Lower leg skin (tissue), 4 donors: ENCODE measurements at regions not wholly inside any gene's neighbourhood (a gene's known extent, or its start where the extent isn't known, plus 50 kb on each side); places are given as distances from the start of the nearest gene placed in this dataset.

Source experiments
- DNase-seq, 2 donors: peaks; one replicate each; pipeline ENCODE4 v3.0.0-alpha.2; 2019; ENCODE audit warnings: low spot score in 2 of 2
- H3K4me3 ChIP-seq: fragments of 200-600 bp; sonication (generic); 2 replicates; pipeline ENCODE4 v1.5.1; 2017; ENCODE audit warnings: mild to moderate bottlenecking, low read depth; ENCODE audit not compliant: poor library complexity, severe bottlenecking
- POLR2A ChIP-seq, 2 donors: fragments of 450-650 bp; IDR thresholded peaks; one replicate each; pipeline ENCODE4 v1.6.1; 2016 to 2017; ENCODE audit warnings: antibody characterized with exemption in 2 of 2, mild to moderate bottlenecking in 1 of 2, moderate library complexity in 1 of 2
- WGBS, 2 donors: methylation state at CpG; one replicate each; pipeline ENCODE4 v1.1.5; 2018; 5-methylcytosine and 5-hydroxymethylcytosine counted together
- intact Hi-C: fragments of 100-400 bp; cut with DNase I; formaldehyde crosslinking; loops from one replicate; pipeline ENCODE4 v1.15.0; 2023; ENCODE audit warnings: low total_unique reads
- TF ChIP-seq, protein P1 (sequence below), 3 donors: fragments of 450-650 bp; IDR thresholded peaks; one replicate each; pipeline ENCODE4 v1.5.1; 2016; ENCODE audit warnings: antibody characterized with exemption in 3 of 3, mild to moderate bottlenecking in 3 of 3, moderate library complexity in 2 of 3

DNA sequence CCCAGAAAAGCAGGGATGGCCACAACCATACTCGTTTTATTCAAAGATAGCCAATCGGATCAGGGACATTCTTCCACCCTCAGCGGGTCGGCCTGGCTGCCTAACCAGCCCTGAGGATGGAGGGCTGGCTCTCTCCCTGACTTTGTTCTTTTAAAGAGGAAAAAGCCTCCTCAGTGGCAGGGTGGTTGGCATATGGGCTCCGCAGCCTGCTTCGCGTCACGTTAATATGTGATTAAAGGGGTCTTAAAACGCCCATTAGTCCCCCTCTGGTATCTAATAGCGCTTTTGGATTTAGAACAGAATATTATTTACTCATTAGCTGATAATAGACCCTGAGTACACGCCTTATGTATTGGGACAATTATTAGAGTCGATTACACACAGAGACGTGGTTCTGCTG lies 199.4 kb downstream of the PHETA1 start:
- H3K4me3 ChIP-seq, result no peak overlapping the region
- 73 to 78% methylated on average over 13 of the region's 13 CpGs for WGBS, 2 donors
- TF ChIP-seq POLR2A (IDR thresholded peaks at IDR 0.05), result no peak
- TF ChIP-seq, protein P1, sequence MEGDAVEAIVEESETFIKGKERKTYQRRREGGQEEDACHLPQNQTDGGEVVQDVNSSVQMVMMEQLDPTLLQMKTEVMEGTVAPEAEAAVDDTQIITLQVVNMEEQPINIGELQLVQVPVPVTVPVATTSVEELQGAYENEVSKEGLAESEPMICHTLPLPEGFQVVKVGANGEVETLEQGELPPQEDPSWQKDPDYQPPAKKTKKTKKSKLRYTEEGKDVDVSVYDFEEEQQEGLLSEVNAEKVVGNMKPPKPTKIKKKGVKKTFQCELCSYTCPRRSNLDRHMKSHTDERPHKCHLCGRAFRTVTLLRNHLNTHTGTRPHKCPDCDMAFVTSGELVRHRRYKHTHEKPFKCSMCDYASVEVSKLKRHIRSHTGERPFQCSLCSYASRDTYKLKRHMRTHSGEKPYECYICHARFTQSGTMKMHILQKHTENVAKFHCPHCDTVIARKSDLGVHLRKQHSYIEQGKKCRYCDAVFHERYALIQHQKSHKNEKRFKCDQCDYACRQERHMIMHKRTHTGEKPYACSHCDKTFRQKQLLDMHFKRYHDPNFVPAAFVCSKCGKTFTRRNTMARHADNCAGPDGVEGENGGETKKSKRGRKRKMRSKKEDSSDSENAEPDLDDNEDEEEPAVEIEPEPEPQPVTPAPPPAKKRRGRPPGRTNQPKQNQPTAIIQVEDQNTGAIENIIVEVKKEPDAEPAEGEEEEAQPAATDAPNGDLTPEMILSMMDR (IDR thresholded peaks at IDR 0.05), result no peak
- DNase-seq, result no peak
- intact Hi-C loops, result no loop called here

DNA sequence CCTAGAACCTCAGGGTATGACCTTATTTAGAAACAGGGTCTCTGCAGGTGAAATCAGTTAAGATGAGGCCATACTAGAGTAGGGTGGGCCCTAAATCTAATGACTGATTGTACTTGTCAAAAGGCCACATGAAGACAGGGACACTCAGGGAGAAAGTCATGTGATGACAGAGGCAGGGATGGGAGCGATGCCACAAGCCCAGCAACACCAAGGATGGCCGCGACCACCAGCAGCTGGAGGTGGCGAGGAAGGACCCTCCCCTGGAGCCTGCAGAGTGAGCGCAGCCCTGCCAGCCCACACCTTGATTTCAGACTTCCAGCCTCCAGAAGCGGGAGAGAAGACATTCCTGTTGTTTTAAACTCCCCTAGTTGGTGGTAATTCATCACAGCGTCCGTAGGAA lies 199.9 kb downstream of the PHETA1 start:
- 68 to 81% methylated on average over 8 of the region's 8 CpGs for WGBS, 2 donors
- no peak for DNase-seq
- no peak overlapping the region for H3K4me3 ChIP-seq
- intact Hi-C loops, result no loop called here
- TF ChIP-seq, protein P1 (IDR thresholded peaks at IDR 0.05), result no peak
- TF ChIP-seq POLR2A (IDR thresholded peaks at IDR 0.05), result no peak

DNA sequence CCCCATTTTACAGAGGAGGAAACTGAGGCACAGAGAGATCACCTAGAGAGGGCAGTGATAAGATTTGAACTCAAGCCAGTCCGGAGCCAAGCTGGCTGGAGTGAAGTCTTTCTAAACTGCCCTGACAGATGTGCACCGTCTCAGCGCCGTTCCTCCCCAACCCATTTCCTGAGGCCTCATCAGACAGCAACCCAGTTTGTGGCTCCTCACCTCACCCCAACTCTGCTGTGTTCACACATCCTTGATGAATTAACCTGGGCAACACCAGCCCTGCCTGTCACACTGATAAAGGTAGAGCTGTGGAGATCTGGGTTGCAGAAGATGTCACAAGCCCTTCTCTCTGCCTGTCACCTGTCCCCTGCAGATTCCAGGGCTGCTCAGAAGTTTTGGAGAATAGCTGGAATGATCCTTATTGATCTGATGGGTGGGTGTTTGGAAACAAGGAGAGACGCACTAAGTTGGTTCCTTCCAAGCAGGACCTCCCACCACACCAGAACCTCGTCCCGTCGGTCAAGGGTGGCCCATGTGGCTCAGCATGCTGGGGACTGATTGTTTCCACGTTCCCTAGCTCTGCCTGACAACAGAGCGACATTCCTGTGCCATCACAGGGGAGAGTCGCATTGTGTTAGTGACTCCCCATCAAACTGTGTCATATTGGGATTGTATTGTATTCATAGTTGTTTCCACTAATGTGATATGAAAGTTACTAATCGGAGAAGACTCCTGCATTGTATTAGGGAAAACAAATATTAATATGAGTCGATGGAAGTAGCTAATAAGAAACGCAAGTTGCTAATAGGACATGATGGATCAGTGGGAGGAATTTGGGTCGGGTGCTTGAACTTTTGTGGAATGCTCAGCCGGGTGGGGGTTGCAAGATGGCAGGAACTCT lies 200.6 kb downstream of the PHETA1 start:
- no peak overlapping the region for H3K4me3 ChIP-seq
- TF ChIP-seq POLR2A (IDR thresholded peaks at IDR 0.05), result no peak
- TF ChIP-seq, protein P1 (IDR thresholded peaks at IDR 0.05), result no peak
- intact Hi-C loops, result no loop called here
- no peak for DNase-seq
- WGBS, 2 donors, result 68 to 72% methylated on average over 15 to 16 of the region's 16 CpGs

DNA sequence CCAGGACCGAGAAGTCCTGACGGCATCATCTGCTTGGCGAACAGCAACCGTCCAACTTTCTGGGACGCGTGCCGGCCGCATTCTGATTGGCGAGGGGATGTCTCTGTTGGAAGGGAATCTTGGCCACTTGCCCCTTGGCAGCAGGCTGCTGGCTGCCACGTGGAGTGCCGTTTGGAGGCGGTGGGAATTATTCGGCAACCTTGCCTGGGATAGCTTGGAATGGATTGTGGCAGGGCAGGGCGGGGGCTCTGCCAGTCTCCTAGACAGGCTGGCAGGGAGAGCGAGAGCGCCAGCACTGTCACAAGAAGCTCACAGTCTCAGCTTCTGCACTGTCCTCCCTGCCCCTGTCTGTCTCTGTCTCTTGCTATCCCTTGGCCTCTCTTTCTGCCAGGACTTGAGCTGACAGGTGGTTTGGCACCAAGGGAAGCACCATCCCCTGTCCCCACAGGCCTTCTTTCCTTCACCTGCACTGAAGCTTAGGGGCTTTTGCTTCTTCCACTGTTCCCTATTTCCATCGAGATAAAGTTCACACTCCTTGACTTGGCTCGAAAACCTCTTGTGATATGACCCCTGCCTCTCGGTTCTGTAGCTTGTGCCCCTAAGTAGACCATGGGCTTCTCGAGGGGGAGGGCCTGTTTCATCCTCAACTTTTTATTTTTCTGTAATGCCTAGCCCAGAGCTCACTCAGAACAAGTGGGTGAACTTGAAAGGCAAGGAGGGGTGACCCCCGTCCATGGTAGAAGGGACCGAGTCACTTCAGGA lies 201.9 kb downstream of the PHETA1 start:
- WGBS, 2 donors, result 60 to 68% methylated on average over 21 to 22 of the region's 22 CpGs
- intact Hi-C loops, result no loop called here
- no peak for DNase-seq
- TF ChIP-seq POLR2A (IDR thresholded peaks at IDR 0.05), result no peak
- no peak overlapping the region for H3K4me3 ChIP-seq

DNA sequence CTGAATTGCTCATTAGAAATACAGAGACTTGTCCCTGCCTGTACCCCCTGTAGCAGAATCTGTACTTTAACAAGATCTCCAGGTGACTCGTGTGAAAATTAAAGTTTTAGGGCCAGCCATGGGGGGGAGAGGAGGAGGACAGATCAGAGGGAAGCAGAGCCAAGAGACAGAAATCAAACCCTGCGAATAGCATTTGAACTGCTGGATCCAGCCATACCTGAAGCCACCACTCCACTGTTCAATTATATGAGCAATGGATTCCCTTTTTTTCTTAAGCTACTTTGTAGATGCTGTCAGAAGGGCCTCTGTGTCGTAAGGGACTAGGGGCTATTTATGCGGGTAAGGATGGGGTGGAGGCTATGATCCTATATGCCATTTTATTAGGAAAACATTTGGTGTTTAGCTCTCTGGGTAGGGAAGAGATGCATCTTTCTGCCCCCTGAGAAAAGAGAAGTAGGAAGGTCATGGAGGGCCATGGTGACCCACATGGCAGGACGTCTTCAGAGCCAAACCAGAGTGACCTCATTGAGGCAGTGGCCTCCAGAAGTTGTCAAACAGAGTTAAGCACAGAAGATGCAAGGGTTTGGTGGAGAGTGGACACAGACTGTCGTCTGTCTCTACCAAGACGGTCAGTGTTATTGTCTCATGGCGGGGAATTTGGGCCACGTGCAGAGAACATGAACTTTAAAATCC lies 203.9 kb downstream of the PHETA1 start:
- TF ChIP-seq POLR2A (IDR thresholded peaks at IDR 0.05), result no peak
- TF ChIP-seq, protein P1 (IDR thresholded peaks at IDR 0.05), result no peak
- intact Hi-C loops, result no loop called here
- no peak overlapping the region for H3K4me3 ChIP-seq
- DNase-seq, result no peak
- WGBS, 2 donors, result 77 to 78% methylated on average over 9 of the region's 9 CpGs

DNA sequence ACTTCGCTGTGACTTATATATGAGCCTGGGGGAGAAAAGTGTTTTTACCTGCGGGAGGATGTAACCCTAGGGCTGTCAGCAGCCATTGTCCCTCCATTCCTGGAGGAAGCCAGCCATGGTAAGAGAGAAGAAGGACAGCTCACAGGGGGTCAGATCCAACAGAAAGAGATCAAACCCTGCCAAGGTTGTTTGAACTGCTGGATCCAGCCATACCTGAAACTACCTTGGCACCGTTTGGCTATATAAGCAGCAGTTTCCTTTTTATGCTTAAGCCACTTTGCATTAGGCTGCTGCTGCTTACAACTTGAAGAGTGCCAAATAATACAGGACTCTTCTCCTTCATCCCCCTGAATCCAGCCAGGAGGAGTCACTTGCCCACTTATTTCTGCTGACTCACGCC lies 205.5 kb downstream of the PHETA1 start:
- no peak for DNase-seq
- no peak overlapping the region for H3K4me3 ChIP-seq
- TF ChIP-seq POLR2A (IDR thresholded peaks at IDR 0.05), result no peak
- TF ChIP-seq, protein P1 (IDR thresholded peaks at IDR 0.05), result no peak
- WGBS, 2 donors, result 82 to 89% methylated on average over 4 of the region's 4 CpGs
- intact Hi-C loops, result no loop called here
